Spleen (tissue), 7 donors: ENCODE measurements at regions not wholly inside any gene's neighbourhood (a gene's known extent, or its start where the extent isn't known, plus 50 kb on each side); places are given as distances from the start of the nearest gene placed in this dataset.

Source experiments
- POLR2A ChIP-seq, 3 donors: fragments of 450-650 bp; IDR thresholded peaks; one replicate each; pipeline ENCODE4 v1.5.1; 2017; ENCODE audit warnings: antibody characterized with exemption in 3 of 3, mild to moderate bottlenecking in 1 of 3
- POLR2AphosphoS5 ChIP-seq, 3 donors: sonication (generic); formaldehyde crosslinking; IDR thresholded peaks; one replicate each; pipeline ENCODE4 v1.5.1; 2017; ENCODE audit warnings: antibody characterized with exemption in 3 of 3
- TF ChIP-seq, protein P1 (sequence below), 11 experiments: fragments of 200-600 bp in 7 of 11; fragments of 450-650 bp in 4 of 11; sonication (generic) in 4 of 11; IDR thresholded peaks in 8 of 11; conservative IDR thresholded peaks in 3 of 11; 1 replicate in 7 of 11; 2 replicates in 4 of 11; pipeline versions ENCODE4 v1.4.0 to v1.8.0; 2016 to 2021; ENCODE audit warnings: antibody characterized with exemption in 11 of 11, inconsistent platforms in 4 of 11, mild to moderate bottlenecking in 1 of 11
- donor health status: DM: no; HTN: no; CAD: no; lungs with moderate emphysema.
- donor health status: DM: no; HTN: no; CAD: no.
- donor health status: DM: no; HTN: no; CAD: no.

DNA sequence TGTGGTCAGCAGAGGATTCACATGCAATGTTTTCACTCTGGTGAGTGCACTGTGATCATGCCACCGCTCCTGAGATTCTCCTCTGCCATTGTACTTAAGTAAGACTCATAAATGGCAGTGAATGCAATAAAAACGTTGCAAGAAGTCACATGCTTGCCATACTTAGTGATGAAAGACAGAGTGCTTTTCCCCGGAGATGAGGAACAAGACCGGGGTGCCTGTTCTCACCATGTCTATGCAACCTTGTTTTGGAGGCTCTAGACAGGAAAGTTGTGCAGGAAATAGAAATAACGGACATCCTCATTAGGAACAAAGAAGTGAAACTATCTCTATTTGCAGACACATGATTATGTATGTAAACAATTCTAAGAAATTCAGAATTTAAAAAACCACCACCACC lies 84.7 kb upstream of the IRX2 start:
- TF ChIP-seq POLR2A (IDR thresholded peaks at IDR 0.05) (no peak), POLR2AphosphoS5 (IDR thresholded peaks at IDR 0.05) (no peak)
- TF ChIP-seq, protein P1, sequence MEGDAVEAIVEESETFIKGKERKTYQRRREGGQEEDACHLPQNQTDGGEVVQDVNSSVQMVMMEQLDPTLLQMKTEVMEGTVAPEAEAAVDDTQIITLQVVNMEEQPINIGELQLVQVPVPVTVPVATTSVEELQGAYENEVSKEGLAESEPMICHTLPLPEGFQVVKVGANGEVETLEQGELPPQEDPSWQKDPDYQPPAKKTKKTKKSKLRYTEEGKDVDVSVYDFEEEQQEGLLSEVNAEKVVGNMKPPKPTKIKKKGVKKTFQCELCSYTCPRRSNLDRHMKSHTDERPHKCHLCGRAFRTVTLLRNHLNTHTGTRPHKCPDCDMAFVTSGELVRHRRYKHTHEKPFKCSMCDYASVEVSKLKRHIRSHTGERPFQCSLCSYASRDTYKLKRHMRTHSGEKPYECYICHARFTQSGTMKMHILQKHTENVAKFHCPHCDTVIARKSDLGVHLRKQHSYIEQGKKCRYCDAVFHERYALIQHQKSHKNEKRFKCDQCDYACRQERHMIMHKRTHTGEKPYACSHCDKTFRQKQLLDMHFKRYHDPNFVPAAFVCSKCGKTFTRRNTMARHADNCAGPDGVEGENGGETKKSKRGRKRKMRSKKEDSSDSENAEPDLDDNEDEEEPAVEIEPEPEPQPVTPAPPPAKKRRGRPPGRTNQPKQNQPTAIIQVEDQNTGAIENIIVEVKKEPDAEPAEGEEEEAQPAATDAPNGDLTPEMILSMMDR (IDR thresholded peaks at IDR 0.05 in 8 of 11, conservative IDR thresholded peaks at IDR 0.05 in 3 of 11) = no peak
